A549 (cell line): ENCODE measurements at regions not wholly inside any gene's neighbourhood (a gene's known extent, or its start where the extent isn't known, plus 50 kb on each side); places are given as distances from the start of the nearest gene placed in this dataset.

Source experiments
- ATAC-seq, 2 experiments: fragments of 200-7000 bp in 1 of 2; fragments of >200 bp in 1 of 2; cut with Nextera tagmentation in 1 of 2; cut with Tn5 transposase in 1 of 2; 3 replicates each; pipeline versions ENCODE4 v1.8.0 to v1.9.1; 2018 to 2020; ENCODE audit warnings: mild to moderate bottlenecking in 1 of 2, moderate library complexity in 1 of 2
- CTCF ChIA-PET: fragments of 300-600 bp; sonication (Branson Sonifier 250); formaldehyde crosslinking; extraction: SDS; loops from one replicate; lab custom pipeline; 2021; ENCODE audit warnings: antibody characterized with exemption, inconsistent platforms; lab: Yijun Ruan, JAX
- POLR2A ChIA-PET: fragments of 350-600 bp; formaldehyde crosslinking; extraction: SDS; loops from one replicate; lab custom pipeline; 2021; ENCODE audit warnings: antibody characterized with exemption, inconsistent platforms; lab: Yijun Ruan, JAX
- DNase-seq, 2 experiments: peaks; one replicate each; pipeline versions ENCODE4 v3.0.0 to v3.0.0-alpha.2; 2011 to 2016; ENCODE audit warnings: low read depth in 1 of 2, low spot score in 1 of 2
- FAIRE-seq: peaks from 2 replicates; lab custom pipeline; 2011; peaks lifted over from hg19 to GRCh38; lab: Jason Lieb, UNC
- H3K27ac ChIP-seq, 2 experiments: fragments of >200 bp; sonication (Bioruptor Twin); formaldehyde crosslinking; 3 replicates each; pipeline ENCODE4 v1.5.1; 2016 to 2017
- H3K4me1 ChIP-seq: fragments of >200 bp; sonication (Bioruptor Twin); formaldehyde crosslinking; 3 replicates; pipeline ENCODE4 v1.6.1; 2016
- H3K4me2 ChIP-seq: fragments of >200 bp; sonication (Bioruptor Twin); formaldehyde crosslinking; 3 replicates; pipeline ENCODE4 v1.6.1; 2016
- H3K4me3 ChIP-seq: fragments of >200 bp; sonication (Bioruptor Twin); formaldehyde crosslinking; 3 replicates; pipeline ENCODE4 v1.5.1; 2016
- H3K9me3 ChIP-seq: fragments of >200 bp; sonication (Bioruptor Twin); formaldehyde crosslinking; 3 replicates; pipeline ENCODE4 v1.6.1; 2016
- CHD2 ChIP-seq: fragments of 150-350 bp; IDR thresholded peaks from 2 replicates; pipeline ENCODE4 v1.6.1; 2014; ENCODE audit warnings: low read length; ENCODE audit not compliant: partially characterized antibody
- CHD4 ChIP-seq: fragments of 200-600 bp; sonication (generic); IDR thresholded peaks from 2 replicates; pipeline ENCODE4 v1.6.1; 2016; ENCODE audit warnings: antibody characterized with exemption, mild to moderate bottlenecking, borderline replicate concordance
- E2F6 ChIP-seq: IDR thresholded peaks from 2 replicates; pipeline ENCODE4 v1.6.1; 2012; ENCODE audit warnings: low read depth, borderline replicate concordance
- EHF ChIP-seq: fragments of 250-450 bp; sonication (Bioruptor Pico); IDR thresholded peaks from 2 replicates; pipeline ENCODE4 v1.5.0; 2020; ENCODE audit warnings: mild to moderate bottlenecking
- EP300 ChIP-seq, 2 experiments: fragments of >200 bp; sonication (Bioruptor Twin); formaldehyde crosslinking; IDR thresholded peaks; 2 replicates in 1 of 2; 3 replicates in 1 of 2; pipeline ENCODE4 v1.6.1; 2016 to 2017
- FOXS1 ChIP-seq: fragments of 250-450 bp; sonication (Bioruptor Pico); IDR thresholded peaks from 2 replicates; pipeline ENCODE4 v1.5.0; 2020; ENCODE audit warnings: mild to moderate bottlenecking, moderate library complexity
- GATA3 ChIP-seq: IDR thresholded peaks from 2 replicates; pipeline ENCODE4 v1.6.1; 2012; ENCODE audit warnings: borderline replicate concordance
- HES2 ChIP-seq: fragments of >200 bp; sonication (Bioruptor Twin); formaldehyde crosslinking; IDR thresholded peaks from 2 replicates; pipeline ENCODE4 v1.6.1; 2016
- HMGXB4 ChIP-seq: fragments of 250-450 bp; sonication (Bioruptor Pico); IDR thresholded peaks from 2 replicates; pipeline ENCODE4 v1.5.0; 2021; ENCODE audit warnings: mild to moderate bottlenecking, moderate library complexity, borderline replicate concordance
- KDM1A ChIP-seq: fragments of 200-600 bp; sonication (generic); IDR thresholded peaks from 2 replicates; pipeline ENCODE4 v1.6.1; 2016; ENCODE audit warnings: low read depth, mild to moderate bottlenecking
- MAFK ChIP-seq: fragments of 450-650 bp; IDR thresholded peaks from 2 replicates; pipeline ENCODE4 v1.6.1; 2014; ENCODE audit not compliant: partially characterized antibody
- MAZ ChIP-seq: fragments of 150-350 bp; IDR thresholded peaks from 2 replicates; pipeline ENCODE4 v1.6.1; 2014; ENCODE audit warnings: antibody characterized with exemption, low read depth, low read length, borderline replicate concordance
- MYC ChIP-seq: IDR thresholded peaks from 2 replicates; pipeline ENCODE4 v1.6.1; 2012; ENCODE audit warnings: mild to moderate bottlenecking, inconsistent platforms, low read length, improper control_type of control experiment, borderline replicate concordance
- NR3C1 ChIP-seq: fragments of >200 bp; sonication (Bioruptor Twin); formaldehyde crosslinking; IDR thresholded peaks from 3 replicates; pipeline ENCODE4 v1.6.1; 2017
- PBX3 ChIP-seq: IDR thresholded peaks from 2 replicates; pipeline ENCODE4 v1.6.1; 2012
- SMC3 ChIP-seq: fragments of >200 bp; sonication (Bioruptor Twin); formaldehyde crosslinking; IDR thresholded peaks from 3 replicates; pipeline ENCODE4 v1.6.1; 2018; ENCODE audit warnings: inconsistent platforms
- USF2 ChIP-seq: fragments of 450-650 bp; IDR thresholded peaks from 2 replicates; pipeline ENCODE4 v1.6.1; 2014; ENCODE audit warnings: antibody characterized with exemption
- ZC3H11A ChIP-seq: fragments of 450-650 bp; IDR thresholded peaks from 2 replicates; pipeline ENCODE4 v1.6.1; 2014; ENCODE audit warnings: antibody characterized with exemption, mild to moderate bottlenecking
- ZFP36 ChIP-seq: fragments of 450-650 bp; IDR thresholded peaks from 2 replicates; pipeline ENCODE4 v1.6.1; 2014; ENCODE audit warnings: borderline replicate concordance; ENCODE audit not compliant: partially characterized antibody
- ZSCAN20 ChIP-seq: fragments of 250-450 bp; sonication (Bioruptor Pico); IDR thresholded peaks from 2 replicates; pipeline ENCODE4 v1.8.0; 2022; ENCODE audit warnings: mild to moderate bottlenecking, moderate library complexity
- WGBS: methylation state at CpG from one replicate; pipeline ENCODE4 v1.1.6; 2017; ENCODE audit errors: missing lambda C conversion rate; 5-methylcytosine and 5-hydroxymethylcytosine counted together

GRCh38 chr5:168011096-168011495 is 280.3 kb upstream of the WWC1 start:
- no peak for ATAC-seq
- CTCF ChIA-PET: interaction anchor here (1.1 kb wide), 1 partner anchor 428 kb away, joined by 3 read pairs; no protein-coding TSS in a partner anchor
- no peak overlapping the region for H3K4me2 ChIP-seq
- FAIRE-seq: no peak
- 5% methylated on average over 6 of the region's 6 CpGs for WGBS
- TF ChIP-seq EHF (CRISPR knock-in tag) (no peak), ZSCAN20 (CRISPR knock-in tag) (no peak), CHD2 (no peak), MAZ (no peak), ZC3H11A (no peak), EP300 (IDR thresholded peaks at IDR 0.05) (no peak), FOXS1 (no peak), SMC3 (no peak), HES2 (no peak), NR3C1 (no peak), HMGXB4 (CRISPR knock-in tag) (no peak), MYC (no peak), USF2 (no peak), ZFP36 (no peak), GATA3 (no peak)
- TF ChIP-seq, all 56 proteins: peak for 0
- H3K27ac ChIP-seq: no peak overlapping the region
- no peaks in the 10 kb centered on the region for H3K4me1 ChIP-seq
- no peaks in the 10 kb centered on the region for H3K9me3 ChIP-seq
- POLR2A ChIA-PET: no interaction called here
- no peak for DNase-seq
- H3K4me3 ChIP-seq: no peak overlapping the region

- no peaks in the 10 kb centered on the region for H3K9me3 ChIP-seq
- ATAC-seq: no peak
- CTCF ChIA-PET: interaction anchor here (0.7 to 2.5 kb wide), 3 partner anchors 8 to 36 kb away, joined by 3 to 8 read pairs (median 4); no protein-coding TSS in a partner anchor
- no peak overlapping the region for H3K27ac ChIP-seq
- no peak for DNase-seq
- no peaks in the 10 kb centered on the region for H3K4me1 ChIP-seq
- WGBS: 2% methylated on average over 5 of the region's 5 CpGs
- no peak for FAIRE-seq
- TF ChIP-seq ZC3H11A: no peak
- no peak for TF ChIP-seq KDM1A
- TF ChIP-seq MAFK: no peak
- no peak for TF ChIP-seq E2F6
- no peak for TF ChIP-seq CHD4
- no peak for TF ChIP-seq GATA3
- TF ChIP-seq, all 56 proteins: peak for 0
- Histone ChIP-seq H3K4me3 (no peak overlapping the region), H3K4me2 (no peak overlapping the region)
- POLR2A ChIA-PET: no interaction called here
Measured at GRCh38 chr5:168012006-168012405, 279.4 kb upstream of the WWC1 start.

GRCh38 chr5:168013546-168013945 is 277.9 kb upstream of the WWC1 start:
- no peak overlapping the region for H3K4me2 ChIP-seq
- no peaks in the 10 kb centered on the region for H3K9me3 ChIP-seq
- ATAC-seq (no peak), DNase-seq (no peak), FAIRE-seq (no peak)
- no peak overlapping the region for H3K27ac ChIP-seq
- CTCF ChIA-PET: interaction anchor here (1.2 to 2.5 kb wide), 2 partner anchors 34 to 431 kb away, joined by 3 to 8 read pairs; no protein-coding TSS in a partner anchor
- no peak for TF ChIP-seq MYC
- TF ChIP-seq HMGXB4 (CRISPR knock-in tag): no peak
- TF ChIP-seq PBX3: no peak
- no peak overlapping the region for H3K4me3 ChIP-seq
- POLR2A ChIA-PET: no interaction called here
- H3K4me1 ChIP-seq: no peaks in the 10 kb centered on the region
- WGBS: 33% methylated on average over 4 of the region's 4 CpGs
